ENCODE measurements at regions not wholly inside any gene's neighbourhood (a gene's known extent, or its start where the extent isn't known, plus 50 kb on each side); places are given as distances from the start of the nearest gene placed in this dataset.

GRCh38 chr13:89891416-89891815 lies 1456.1 kb upstream of the MIR17HG start:
- TF ChIP-seq CTCF (IDR thresholded peaks at IDR 0.05; ENCODE audit: extremely low read depth, missing control alignments) = no peak

GRCh38 chr13:89897681-89898080 lies 1449.8 kb upstream of the MIR17HG start:
- no peak for DNase-seq (ENCODE audit: low spot score)

More at GRCh38 chr13:89891416-89891815, 1456.1 kb upstream of the MIR17HG start:
- no peak for DNase-seq (ENCODE audit: low spot score)

GRCh38 chr13:89899302-89900103 lies 1448.0 kb upstream of the MIR17HG start:
- DNase-seq (ENCODE audit: low spot score) = no peak
- no peak for TF ChIP-seq CTCF (IDR thresholded peaks at IDR 0.05; ENCODE audit: extremely low read depth, missing control alignments)

More at GRCh38 chr13:89897681-89898080, 1449.8 kb upstream of the MIR17HG start:
- no peak for TF ChIP-seq CTCF (IDR thresholded peaks at IDR 0.05; ENCODE audit: extremely low read depth, missing control alignments)

GRCh38 chr13:89900104-89900765 lies 1447.3 kb upstream of the MIR17HG start:
- DNase-seq (ENCODE audit: low spot score) = no peak
- TF ChIP-seq CTCF (IDR thresholded peaks at IDR 0.05; ENCODE audit: extremely low read depth, missing control alignments) = no peak

GRCh38 chr13:89902223-89902622 lies 1445.3 kb upstream of the MIR17HG start:
- TF ChIP-seq CTCF (IDR thresholded peaks at IDR 0.05; ENCODE audit: extremely low read depth, missing control alignments) = no peak
- no peak for DNase-seq (ENCODE audit: low spot score)

GRCh38 chr13:89903115-89903514 lies 1444.4 kb upstream of the MIR17HG start:
- TF ChIP-seq CTCF (IDR thresholded peaks at IDR 0.05; ENCODE audit: extremely low read depth, missing control alignments) = no peak
- DNase-seq (ENCODE audit: low spot score) = no peak

- TF ChIP-seq CTCF (IDR thresholded peaks at IDR 0.05; ENCODE audit: extremely low read depth, missing control alignments) = no peak
- DNase-seq (ENCODE audit: low spot score) = no peak
Measured at GRCh38 chr13:89910166-89910565, 1437.3 kb upstream of the MIR17HG start.
